Smooth muscle cell (in vitro differentiated cells): ENCODE measurements at regions not wholly inside any gene's neighbourhood (a gene's known extent, or its start where the extent isn't known, plus 50 kb on each side); places are given as distances from the start of the nearest gene placed in this dataset.

ENCODE experiments used
- DNase-seq: peaks from one replicate; lab custom pipeline; 2025; ENCODE audit not compliant: unreplicated experiment; lab: John Stamatoyannopoulos, UW
- H2AFZ ChIP-seq: fragments of 200-600 bp; sonication (generic); 2 replicates; pipeline ENCODE4 v1.6.0; 2016; ENCODE audit warnings: antibody characterized with exemption, low read depth, mild to moderate bottlenecking
- H3F3A ChIP-seq: fragments of 200-600 bp; sonication (generic); 2 replicates; pipeline ENCODE4 v1.6.0; 2017; ENCODE audit warnings: antibody characterized with exemption, low read depth
- H3K27ac ChIP-seq: fragments of 200-600 bp; sonication (generic); 2 replicates; pipeline ENCODE4 v1.5.1; 2016; ENCODE audit warnings: low read depth, mild to moderate bottlenecking
- H3K27me3 ChIP-seq: fragments of 200-600 bp; sonication (generic); 2 replicates; pipeline ENCODE4 v1.6.1; 2016; ENCODE audit warnings: low read depth, mild to moderate bottlenecking
- H3K36me3 ChIP-seq: fragments of 200-600 bp; sonication (generic); 2 replicates; pipeline ENCODE4 v1.5.1; 2016; ENCODE audit warnings: low read depth
- H3K4me1 ChIP-seq: fragments of 200-600 bp; sonication (generic); 2 replicates; pipeline ENCODE4 v1.5.1; 2016; ENCODE audit warnings: low read depth
- H3K4me2 ChIP-seq: fragments of 200-600 bp; sonication (generic); 2 replicates; pipeline ENCODE4 v1.6.0; 2016; ENCODE audit warnings: mild to moderate bottlenecking
- H3K4me3 ChIP-seq: fragments of 200-600 bp; sonication (generic); 2 replicates; pipeline ENCODE4 v1.5.1; 2016; ENCODE audit warnings: mild to moderate bottlenecking
- H3K79me2 ChIP-seq: fragments of 200-600 bp; sonication (generic); 2 replicates; pipeline ENCODE4 v1.6.0; 2016; ENCODE audit warnings: low read depth, mild to moderate bottlenecking
- H3K9ac ChIP-seq: fragments of 200-600 bp; sonication (generic); 2 replicates; pipeline ENCODE4 v1.6.0; 2016; ENCODE audit warnings: low read depth
- H3K9me3 ChIP-seq: fragments of 200-600 bp; sonication (generic); replicated peaks from 2 replicates; pipeline ENCODE4 v1.5.1; 2016; ENCODE audit warnings: low read depth
- H4K20me1 ChIP-seq: fragments of 200-600 bp; sonication (generic); 2 replicates; pipeline ENCODE4 v1.6.0; 2016; ENCODE audit warnings: low read depth
- CTCF ChIP-seq: fragments of 200-600 bp; sonication (generic); IDR thresholded peaks from 2 replicates; pipeline ENCODE4 v1.5.1; 2017; ENCODE audit warnings: borderline replicate concordance, mild to moderate bottlenecking, antibody characterized with exemption; ENCODE audit not compliant: insufficient read depth, poor library complexity, severe bottlenecking
- WGBS: methylation state at CpG from one replicate; pipeline ENCODE4 v1.1.7; 2016; ENCODE audit warnings: low lambda C conversion rate; 5-methylcytosine and 5-hydroxymethylcytosine counted together

GRCh38 chr16:65446427-65446826 lies 324.6 kb upstream of the CDH11 start:
- Histone ChIP-seq H3K36me3 (no peaks in the 10 kb centered on the region), H4K20me1 (no peaks in the 10 kb centered on the region), H3K4me2 (no peak overlapping the region), H3K27ac (no peak overlapping the region), H3K4me3 (no peak overlapping the region), H3K9me3 (no peaks in the 10 kb centered on the region), H3K4me1 (no peaks in the 10 kb centered on the region), H3F3A (no peaks in the 10 kb centered on the region), H3K9ac (no peak overlapping the region), H3K27me3 (no peaks in the 10 kb centered on the region), H3K79me2 (no peaks in the 10 kb centered on the region), H2AFZ (no peak overlapping the region)
- DNase-seq = no peak
- no peak for TF ChIP-seq CTCF
- 95% methylated on average over 2 of the region's 2 CpGs for WGBS

- Histone ChIP-seq H2AFZ (no peak overlapping the region), H3K4me1 (no peaks in the 10 kb centered on the region), H3K9me3 (no peaks in the 10 kb centered on the region), H3K27ac (no peak overlapping the region), H3K36me3 (no peaks in the 10 kb centered on the region), H3K4me3 (no peak overlapping the region), H3K9ac (no peak overlapping the region), H3F3A (no peaks in the 10 kb centered on the region), H3K27me3 (no peaks in the 10 kb centered on the region), H3K79me2 (no peaks in the 10 kb centered on the region), H3K4me2 (no peak overlapping the region), H4K20me1 (no peaks in the 10 kb centered on the region)
- 12% methylated on average over 1 of the region's 1 CpG for WGBS
- TF ChIP-seq CTCF = no peak
- DNase-seq = no peak
Measured at GRCh38 chr16:65445313-65446260, 323.7 kb upstream of the CDH11 start.

- H2AFZ ChIP-seq = no peak overlapping the region
- 20% methylated on average over 2 of the region's 2 CpGs for WGBS
- no peak overlapping the region for H3K4me2 ChIP-seq
- no peaks in the 10 kb centered on the region for H3K36me3 ChIP-seq
- DNase-seq = no peak
- H3K27me3 ChIP-seq = no peaks in the 10 kb centered on the region
- H3K27ac ChIP-seq = no peak overlapping the region
- no peaks in the 10 kb centered on the region for H3F3A ChIP-seq
- no peaks in the 10 kb centered on the region for H4K20me1 ChIP-seq
- H3K9me3 ChIP-seq = no peaks in the 10 kb centered on the region
- no peaks in the 10 kb centered on the region for H3K79me2 ChIP-seq
- H3K4me1 ChIP-seq = peaks cover 3% of the 10 kb centered on the region
- TF ChIP-seq CTCF = no peak
- H3K4me3 ChIP-seq = no peak overlapping the region
- no peak overlapping the region for H3K9ac ChIP-seq
Measured at GRCh38 chr16:65441501-65441900, 319.6 kb upstream of the CDH11 start.
